ENCODE measurements at regions not wholly inside any gene's neighbourhood (a gene's known extent, or its start where the extent isn't known, plus 50 kb on each side); places are given as distances from the start of the nearest gene placed in this dataset.

- TF ChIP-seq CTCF (IDR thresholded peaks at IDR 0.05; ENCODE audit: low read depth, low read length) = peak; percentile 76
- no peak overlapping the region for H3K4me3 ChIP-seq (replicated peaks in 1 of 2; ENCODE audit: low read depth in 2 of 2, low read length in 2 of 2)
- peak; percentile 75 to 76 for DNase-seq (ENCODE audit: low read depth in 2 of 2)
Observed at GRCh38 chr2:209334188-209335017, 89.4 kb upstream of the MAP2 start.

DNA sequence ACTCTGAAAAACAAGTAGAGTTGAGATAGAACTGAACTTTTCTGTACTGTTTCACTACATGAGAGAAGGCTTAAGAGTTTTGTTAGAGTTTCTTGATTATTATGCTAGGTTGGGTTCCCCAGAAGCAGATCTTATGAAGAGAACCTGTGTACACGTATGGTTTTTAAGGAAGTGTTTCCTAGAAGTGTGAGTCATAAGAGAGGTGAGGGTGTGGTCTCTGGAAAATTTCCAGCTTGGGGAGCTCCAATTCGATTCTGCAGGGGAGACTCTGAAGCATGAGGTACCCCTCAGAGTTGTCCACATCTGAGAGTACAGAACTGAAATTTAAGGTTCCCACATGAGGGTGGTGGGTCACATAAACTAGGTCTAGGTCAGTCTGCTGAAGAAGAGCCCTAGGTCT, 83.3 kb upstream of the MAP2 start:
- TF ChIP-seq CTCF (IDR thresholded peaks at IDR 0.05; ENCODE audit: low read depth, low read length) = no peak
- no peak for DNase-seq (ENCODE audit: low read depth in 2 of 2)
- no peak overlapping the region for H3K4me3 ChIP-seq (replicated peaks in 1 of 2; ENCODE audit: low read depth in 2 of 2, low read length in 2 of 2)

DNA sequence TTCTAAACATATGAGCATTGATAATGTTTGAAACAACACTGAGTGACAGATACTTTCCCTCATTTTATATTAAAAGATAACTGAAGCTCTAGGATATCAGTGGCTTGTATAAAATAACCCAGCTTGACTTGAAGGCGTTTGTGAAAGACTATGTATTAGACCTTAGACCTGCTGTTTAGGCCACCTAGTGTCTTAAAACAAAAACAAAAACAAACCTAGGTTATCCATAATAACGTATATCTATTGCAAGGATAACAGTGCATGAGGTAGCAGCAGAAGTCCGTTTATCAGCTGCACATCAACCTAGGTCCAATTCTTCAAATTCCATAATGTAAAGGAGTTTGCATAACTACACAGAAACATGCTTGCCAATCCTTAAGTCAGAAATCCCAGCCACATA, 79.5 kb upstream of the MAP2 start:
- H3K4me3 ChIP-seq (replicated peaks in 1 of 2; ENCODE audit: low read depth in 2 of 2, low read length in 2 of 2) = no peak overlapping the region
- no peak for TF ChIP-seq CTCF (IDR thresholded peaks at IDR 0.05; ENCODE audit: low read depth, low read length)
- no peak for DNase-seq (ENCODE audit: low read depth in 2 of 2)

- no peak for TF ChIP-seq CTCF (IDR thresholded peaks at IDR 0.05; ENCODE audit: low read depth, low read length)
- no peak for DNase-seq (ENCODE audit: low read depth in 2 of 2)
- H3K4me3 ChIP-seq (replicated peaks in 1 of 2; ENCODE audit: low read depth in 2 of 2, low read length in 2 of 2) = no peak overlapping the region
Observed at GRCh38 chr2:209348433-209348832, 75.4 kb upstream of the MAP2 start.

DNA sequence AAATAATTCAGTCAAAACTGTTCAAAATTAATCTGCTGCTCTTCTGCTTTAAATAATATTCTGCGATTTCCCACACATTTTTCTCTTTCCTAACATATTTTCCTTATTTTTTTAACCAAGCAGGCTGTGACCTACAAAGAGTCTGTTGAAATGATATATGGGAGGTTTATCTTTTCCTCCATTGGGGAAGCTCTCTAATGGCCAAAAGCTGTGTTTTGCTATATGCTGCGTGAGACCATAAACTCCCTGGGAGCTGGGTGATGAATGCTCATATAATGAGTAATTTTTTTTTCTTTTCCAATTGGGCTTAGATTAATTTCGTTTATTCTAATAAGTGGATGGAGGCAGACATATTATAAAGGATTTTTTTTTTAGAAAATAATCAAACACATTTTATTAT, 72.2 kb upstream of the MAP2 start:
- DNase-seq (ENCODE audit: low read depth in 2 of 2) = peak in 1 of 2 donors; percentile 12
- H3K4me3 ChIP-seq (replicated peaks in 1 of 2; ENCODE audit: low read depth in 2 of 2, low read length in 2 of 2) = no peak overlapping the region
- TF ChIP-seq CTCF (IDR thresholded peaks at IDR 0.05; ENCODE audit: low read depth, low read length) = no peak

DNA sequence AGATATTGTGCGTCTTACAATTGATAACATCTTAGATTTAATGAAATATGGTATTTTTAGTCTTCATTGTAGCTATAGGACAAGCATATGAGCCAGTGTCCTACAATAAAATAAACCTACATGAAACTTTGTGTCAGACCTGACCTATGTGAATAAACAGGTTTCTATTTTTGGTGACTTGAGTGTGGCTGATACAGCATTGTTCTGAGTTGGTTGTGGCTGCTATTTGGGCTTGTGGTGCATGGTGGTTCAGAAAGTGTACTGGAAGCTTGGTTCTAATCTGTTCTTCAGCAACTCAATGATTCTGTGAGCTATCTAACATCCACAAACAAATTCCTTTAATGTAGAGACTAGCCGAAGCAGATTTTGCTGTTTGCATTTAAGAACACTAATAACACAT, 64.9 kb upstream of the MAP2 start:
- TF ChIP-seq CTCF (IDR thresholded peaks at IDR 0.05; ENCODE audit: low read depth, low read length) = no peak
- no peak overlapping the region for H3K4me3 ChIP-seq (replicated peaks in 1 of 2; ENCODE audit: low read depth in 2 of 2, low read length in 2 of 2)
- DNase-seq (ENCODE audit: low read depth in 2 of 2) = no peak
